ENCODE measurements at regions not wholly inside any gene's neighbourhood (a gene's known extent, or its start where the extent isn't known, plus 50 kb on each side); places are given as distances from the start of the nearest gene placed in this dataset.
A peak's percentile ranks its signal among the peaks of the same experiment; 100 is the strongest.
"Not testable (repeated sequence)": the region's sequence is repeated elsewhere in the genome, so short reads cannot be mapped to it uniquely, and the experiment has no call there.

GRCh38 chr2:132220589-132220988 is 58.8 kb upstream of the ANKRD30BL start:
- not testable (repeated sequence) for DNase-seq

DNA sequence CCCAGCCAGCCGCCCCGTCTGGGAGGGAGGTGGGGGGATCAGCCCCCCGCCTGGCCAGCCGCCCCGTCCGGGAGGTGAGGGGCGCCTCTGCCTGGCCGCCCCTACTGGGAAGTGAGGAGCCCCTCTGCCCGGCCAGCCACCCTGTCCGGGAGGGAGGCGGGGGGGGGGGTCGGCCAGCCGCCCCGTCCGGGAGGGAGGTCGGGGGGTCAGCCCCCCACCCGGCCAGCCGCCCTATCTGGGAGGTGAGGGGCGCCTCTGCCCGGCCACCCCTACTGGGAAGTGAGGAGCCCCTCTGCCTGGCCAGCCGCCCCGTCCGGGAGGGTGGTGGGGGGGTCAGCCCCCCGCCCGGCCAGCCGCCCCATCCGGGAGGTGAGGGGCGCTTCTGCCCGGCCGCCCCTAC is 60.1 kb upstream of the ANKRD30BL start:
- not testable (repeated sequence) for DNase-seq

DNA sequence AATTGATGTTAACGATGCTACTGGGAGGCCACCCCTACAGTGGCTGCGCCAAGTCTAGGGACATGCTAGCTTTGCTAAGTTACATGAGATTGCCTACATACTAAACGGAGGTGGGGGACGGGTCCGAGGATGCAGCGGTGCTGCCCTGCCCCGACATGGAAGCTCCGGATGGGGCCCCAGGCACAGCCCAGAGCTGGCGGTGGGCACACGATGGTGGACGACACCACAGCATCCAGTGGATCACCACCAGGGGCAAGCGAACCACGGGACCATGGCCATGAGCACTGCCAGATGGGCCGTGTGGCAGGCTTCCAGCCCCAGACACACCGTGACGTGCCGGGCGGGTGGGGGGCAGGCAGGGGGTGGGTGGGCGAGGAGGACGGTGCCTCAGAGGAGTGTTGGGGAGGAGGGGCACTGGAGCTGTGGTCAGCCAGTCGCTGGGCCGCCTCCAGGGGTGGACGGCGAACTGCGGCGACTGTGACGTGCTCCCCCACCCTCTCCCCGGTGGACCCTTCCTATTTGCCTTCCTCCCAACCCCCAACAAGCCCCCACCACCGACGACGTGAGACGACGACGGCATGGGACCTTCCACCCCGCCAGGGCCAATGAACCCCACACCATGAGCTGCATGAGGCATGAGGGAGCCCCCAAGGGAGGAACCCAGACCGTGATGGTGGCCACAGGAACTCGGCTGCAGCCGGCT is 90.6 kb upstream of the ANKRD30BL start:
- no peak for DNase-seq

GRCh38 chr2:132252894-132253264 is 91.1 kb upstream of the ANKRD30BL start:
- DNase-seq, result no peak

- DNase-seq, result no peak
These were observed 91.9 kb upstream of the ANKRD30BL start for GRCh38 chr2:132253496-132254305.

DNA sequence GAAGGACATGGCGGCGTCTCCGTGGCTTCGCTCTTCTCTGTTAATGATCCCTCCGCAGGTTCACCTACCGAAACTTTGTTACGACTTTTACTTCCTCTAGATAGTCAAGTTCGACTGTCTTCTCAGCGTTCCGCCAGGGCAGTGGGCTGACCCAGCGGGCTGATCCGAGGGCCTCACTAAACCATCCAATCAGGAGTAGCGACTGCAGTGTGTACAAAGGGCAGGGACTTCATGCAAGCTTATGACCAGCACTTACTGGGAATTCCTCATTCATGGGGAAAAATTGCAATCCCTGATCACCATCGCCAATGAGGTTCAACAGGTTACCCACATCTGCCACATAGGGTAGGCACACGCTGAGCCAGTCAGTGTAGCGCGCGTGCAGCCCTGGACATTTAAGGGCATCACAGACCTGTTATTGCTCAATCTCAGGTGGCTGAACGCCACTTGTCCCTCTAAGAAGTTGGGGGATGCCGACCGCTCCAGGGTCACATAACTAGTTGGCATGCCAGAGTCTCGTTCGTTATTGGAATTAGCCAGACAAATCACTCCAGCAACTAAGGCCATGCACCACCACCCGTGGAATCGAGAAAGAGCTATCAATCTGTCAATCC is 92.7 kb upstream of the ANKRD30BL start:
- DNase-seq, result not testable (repeated sequence)

GRCh38 chr2:132255714-132256113 is 94.0 kb upstream of the ANKRD30BL start:
- DNase-seq, result no peak

GRCh38 chr2:132256251-132256902 is 94.6 kb upstream of the ANKRD30BL start:
- no peak for DNase-seq

- not testable (repeated sequence) for DNase-seq
These were observed 95.2 kb upstream of the ANKRD30BL start for GRCh38 chr2:132256903-132257300.

DNA sequence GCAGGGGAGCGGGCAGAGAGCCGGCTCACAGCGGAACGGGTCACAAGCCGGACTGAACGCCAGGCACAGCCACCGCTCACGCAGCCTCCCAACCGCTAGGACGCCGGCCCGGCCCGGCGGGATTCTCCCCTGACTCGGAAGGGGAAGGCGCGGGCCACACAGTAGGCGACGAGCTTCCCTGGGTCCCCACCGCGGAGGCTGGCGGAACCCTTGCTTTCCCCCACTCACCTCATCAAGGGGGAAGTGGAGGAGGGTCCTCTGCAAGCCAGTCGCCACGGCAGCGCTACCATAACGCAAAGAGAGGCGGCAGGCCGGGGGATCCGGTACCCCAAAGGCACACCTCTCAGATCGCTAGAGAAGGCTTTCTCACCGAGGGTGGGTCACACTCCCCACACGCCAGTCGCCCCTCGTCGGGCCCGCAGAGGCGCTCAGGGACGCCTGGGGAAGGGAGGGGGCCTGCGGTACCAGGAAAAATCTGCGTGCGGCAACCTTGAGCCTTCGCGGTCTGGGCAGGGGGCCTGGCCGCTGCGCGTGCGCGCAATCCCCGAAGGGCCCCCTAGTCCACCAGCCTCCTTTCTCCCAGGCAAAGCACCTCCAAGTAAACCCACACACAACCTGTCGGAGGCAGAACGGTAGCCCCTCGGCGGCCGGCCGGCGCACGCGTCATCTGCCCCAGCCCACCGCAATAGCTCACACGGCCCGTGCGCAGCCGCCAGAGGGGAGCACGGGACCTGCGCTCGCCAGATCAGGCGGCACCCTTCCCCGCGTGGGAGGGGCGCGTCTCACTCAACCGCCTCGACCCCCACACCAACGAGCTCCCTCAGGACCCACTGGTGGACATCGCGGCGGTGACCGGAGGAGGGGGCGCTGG is 95.8 kb upstream of the ANKRD30BL start:
- not testable (repeated sequence) for DNase-seq

DNA sequence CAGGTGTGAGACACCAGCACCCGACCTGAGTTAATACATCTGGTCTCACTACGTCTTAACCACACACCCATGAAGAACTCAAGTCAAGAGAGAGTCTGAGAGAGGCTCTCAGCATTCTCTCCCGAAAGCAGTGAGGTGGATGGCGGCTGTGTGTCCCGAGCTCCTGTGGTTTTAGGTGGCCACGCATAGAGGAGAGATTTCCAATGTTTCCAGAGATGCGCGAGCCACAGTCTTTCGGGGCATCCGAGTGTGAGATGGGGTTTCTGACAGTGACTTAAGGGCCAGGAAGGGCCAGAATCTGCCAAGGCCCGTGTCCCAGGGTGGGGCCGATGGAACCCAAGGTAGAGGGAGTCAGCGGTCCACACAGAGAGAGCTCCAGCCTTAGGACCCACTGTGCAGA is 97.5 kb upstream of the ANKRD30BL start:
- DNase-seq, result not testable (repeated sequence)

DNA sequence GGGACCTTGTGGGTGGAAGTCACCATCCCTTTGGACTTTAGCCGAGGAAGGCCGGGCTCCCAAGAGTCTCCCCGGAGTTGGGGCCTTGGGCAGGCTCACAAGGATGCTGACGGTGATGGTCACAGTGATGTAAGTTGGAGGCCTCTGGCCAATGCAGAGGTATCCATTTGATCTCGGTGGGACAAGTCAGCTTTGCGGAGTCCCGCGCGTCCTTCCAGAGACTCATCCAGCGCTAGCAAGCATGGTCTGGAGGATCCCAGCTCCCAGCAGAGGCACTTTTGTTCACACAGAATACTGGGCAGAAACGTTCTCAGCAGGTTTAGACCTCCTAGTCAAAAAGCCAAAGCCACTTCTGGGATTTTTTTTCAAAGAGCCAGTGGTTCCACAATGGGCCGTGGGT is 103.8 kb upstream of the ANKRD30BL start:
- not testable (repeated sequence) for DNase-seq

DNA sequence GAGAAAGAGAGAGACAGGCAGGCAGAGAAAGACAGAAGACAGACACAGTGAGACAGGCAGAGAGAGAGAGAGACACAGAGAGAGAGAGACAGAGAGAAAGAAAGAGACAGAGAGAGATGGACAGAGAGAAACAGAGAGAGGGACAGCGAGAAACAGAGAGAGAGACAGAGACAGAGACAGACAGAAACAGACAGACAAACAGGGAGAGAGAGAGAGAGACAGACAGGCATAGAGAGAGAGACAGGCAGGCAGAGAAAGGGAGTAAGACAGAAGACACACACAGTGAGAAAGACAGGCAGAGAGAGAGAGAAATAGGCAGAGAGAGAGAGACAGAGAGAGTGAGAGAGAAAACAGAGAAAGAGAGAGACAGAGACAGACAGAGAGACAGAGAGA is 105.3 kb upstream of the ANKRD30BL start:
- DNase-seq, result no peak

GRCh38 chr2:132267498-132268283 is 105.9 kb upstream of the ANKRD30BL start:
- not testable (repeated sequence) for DNase-seq

DNA sequence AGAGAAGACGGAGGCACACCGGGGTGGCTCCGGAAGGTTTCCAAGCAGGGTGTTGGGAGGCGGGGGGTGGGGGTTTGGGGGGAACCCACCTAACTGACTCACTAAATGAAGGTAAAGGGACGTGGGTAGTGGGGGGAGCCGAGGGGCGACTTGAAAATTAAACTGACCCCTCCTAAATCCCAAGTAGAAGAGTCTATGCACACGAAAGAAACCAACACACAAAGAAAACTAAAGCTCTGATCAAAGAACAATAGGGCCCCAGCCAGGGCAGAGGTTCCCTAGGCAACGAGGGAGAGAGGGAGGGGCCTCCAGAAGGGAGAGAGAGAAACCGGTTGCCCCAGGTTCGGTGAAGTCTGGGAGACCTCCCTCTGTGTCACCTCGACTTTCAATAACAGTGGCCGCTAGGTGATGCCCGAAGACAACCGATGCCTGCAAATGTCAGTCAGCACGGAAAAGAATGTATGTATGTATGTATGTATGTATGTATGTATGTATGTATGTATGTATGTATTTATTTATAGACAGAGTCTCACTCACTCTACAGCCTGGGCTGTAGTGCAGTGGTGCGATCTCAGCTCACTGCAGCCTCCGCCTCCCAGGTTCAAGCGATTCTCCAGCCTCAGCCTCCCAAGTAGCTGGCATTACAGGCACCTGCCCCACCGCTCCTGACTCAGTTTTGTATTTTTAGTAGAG is 106.7 kb upstream of the ANKRD30BL start:
- peak; percentile 59 for DNase-seq

DNA sequence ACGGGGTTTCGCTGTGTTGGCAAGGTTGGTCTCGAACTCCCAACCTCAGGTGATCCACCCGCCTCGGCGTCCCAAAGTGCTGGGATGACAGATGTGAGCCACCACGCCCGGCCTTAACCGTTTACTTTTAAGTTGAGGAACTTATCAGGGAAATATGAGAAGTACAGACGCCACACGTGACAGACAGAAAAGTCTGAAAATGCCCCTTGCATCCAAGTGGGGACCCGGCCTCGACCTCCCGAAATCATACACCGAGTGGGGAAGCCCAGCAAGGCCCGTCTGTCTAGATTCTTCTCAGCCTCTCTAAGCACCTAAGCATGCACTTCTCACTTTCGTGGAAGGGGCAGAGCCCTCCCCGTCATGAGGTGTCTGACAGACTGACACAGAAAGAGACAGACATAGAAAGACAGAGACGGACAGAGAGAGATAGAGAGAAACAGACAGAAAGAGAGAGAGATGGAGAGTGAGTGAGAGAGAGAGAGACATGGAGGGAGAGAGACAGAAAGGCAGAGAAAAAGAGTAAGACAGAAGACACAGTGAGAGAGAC is 107.3 kb upstream of the ANKRD30BL start:
- no peak for DNase-seq

DNA sequence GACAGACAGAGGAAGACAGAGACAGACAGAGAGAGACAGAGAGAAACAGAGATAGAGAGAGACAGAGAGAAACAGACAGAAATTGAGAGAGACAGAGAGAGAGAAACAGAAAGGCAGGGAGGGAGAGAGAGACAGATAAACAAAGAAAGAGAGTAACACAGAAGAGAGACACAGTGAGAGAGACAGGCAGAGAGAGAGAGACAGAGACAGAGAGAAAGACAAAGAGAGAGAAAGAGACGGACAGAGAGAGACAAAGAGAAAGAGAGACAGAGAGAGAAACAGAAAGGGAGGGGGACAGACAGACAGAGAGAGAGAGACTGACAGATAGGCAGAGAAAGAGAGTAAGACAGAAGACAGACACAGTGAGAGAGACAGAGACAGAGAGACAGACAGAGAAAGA is 108.5 kb upstream of the ANKRD30BL start:
- DNase-seq, result no peak

DNA sequence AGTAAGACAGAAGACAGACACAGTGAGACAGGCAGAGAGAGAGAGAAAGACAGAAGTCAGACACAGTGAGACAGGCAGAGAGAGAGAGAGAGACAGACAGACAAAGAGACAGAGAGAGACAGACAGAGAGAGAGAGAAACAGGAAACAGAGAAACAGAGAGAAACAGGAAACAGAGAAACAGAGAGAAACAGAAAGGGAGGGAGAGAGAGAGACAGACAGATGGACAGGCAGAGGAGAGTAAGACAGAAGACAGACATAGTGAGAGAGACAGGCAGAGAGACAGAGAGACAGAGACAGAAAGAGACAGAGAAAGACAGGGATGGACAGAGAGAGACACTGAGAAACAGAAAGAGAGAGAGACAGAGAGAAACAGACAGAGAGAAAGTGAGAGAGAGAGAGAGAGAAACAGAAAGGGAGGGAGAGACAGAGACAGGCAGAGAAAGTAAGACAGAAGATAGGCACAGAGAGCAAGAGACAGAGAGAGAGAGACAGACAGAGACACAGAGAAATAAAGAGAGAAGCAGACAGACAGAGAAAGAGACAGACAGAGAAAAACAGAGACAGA is 109.3 kb upstream of the ANKRD30BL start:
- DNase-seq, result no peak

DNA sequence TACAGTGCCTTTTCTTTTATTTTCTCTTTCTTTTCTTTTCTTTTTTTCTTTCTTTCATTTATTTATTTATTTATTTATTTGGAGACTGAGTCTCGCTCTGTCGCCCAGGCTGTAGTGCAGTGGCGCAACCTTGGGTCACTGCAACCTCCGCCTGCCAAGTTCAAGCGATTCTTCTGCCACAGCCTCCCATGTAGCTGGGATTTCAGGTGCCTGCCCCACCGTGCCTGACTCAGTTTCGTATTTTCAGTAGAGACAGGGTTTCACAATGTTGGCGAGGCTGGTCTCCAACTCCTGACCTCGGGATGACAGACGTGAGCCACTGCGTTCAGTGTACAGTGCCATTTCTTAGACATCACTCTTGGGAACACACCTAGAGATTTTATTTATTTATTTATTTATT is 110.0 kb upstream of the ANKRD30BL start:
- not testable (repeated sequence) for DNase-seq

DNA sequence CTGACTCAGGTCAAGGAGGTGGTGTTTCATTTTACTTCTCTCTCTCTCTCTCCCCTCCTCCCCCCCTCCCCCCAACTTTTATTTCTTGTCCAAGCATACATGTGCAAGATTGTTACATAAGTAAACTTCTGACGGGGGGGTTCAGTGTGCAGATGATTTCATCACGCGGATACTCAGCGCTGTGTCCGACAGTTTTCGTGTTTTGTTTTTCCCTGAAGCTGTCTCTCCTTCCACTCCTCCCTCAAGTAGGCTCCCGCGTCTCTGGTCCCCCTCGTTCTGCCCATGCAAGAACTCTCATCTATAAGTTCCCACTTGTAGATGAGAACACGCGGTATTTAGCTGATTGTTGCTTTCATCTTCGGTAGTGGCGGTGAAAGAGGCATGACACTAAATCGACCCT is 111.0 kb upstream of the ANKRD30BL start:
- DNase-seq, result no peak

Data from activated CD4-positive, alpha-beta T cell treated with anti-CD3 and anti-CD28 coated beads, Interleukin-10, Interleukin-2, amounts not matched to agents 100 ng/mL and 50 ng/mL, durations not matched to agents 16 hours and 8 hours (primary cell).